Myocyte (in vitro differentiated cells): ENCODE measurements at regions not wholly inside any gene's neighbourhood (a gene's known extent, or its start where the extent isn't known, plus 50 kb on each side); places are given as distances from the start of the nearest gene placed in this dataset.

Experiments used
- DNase-seq: peaks from one replicate; pipeline ENCODE4 v3.0.0-alpha.2; 2012; ENCODE audit warnings: low read depth

DNA sequence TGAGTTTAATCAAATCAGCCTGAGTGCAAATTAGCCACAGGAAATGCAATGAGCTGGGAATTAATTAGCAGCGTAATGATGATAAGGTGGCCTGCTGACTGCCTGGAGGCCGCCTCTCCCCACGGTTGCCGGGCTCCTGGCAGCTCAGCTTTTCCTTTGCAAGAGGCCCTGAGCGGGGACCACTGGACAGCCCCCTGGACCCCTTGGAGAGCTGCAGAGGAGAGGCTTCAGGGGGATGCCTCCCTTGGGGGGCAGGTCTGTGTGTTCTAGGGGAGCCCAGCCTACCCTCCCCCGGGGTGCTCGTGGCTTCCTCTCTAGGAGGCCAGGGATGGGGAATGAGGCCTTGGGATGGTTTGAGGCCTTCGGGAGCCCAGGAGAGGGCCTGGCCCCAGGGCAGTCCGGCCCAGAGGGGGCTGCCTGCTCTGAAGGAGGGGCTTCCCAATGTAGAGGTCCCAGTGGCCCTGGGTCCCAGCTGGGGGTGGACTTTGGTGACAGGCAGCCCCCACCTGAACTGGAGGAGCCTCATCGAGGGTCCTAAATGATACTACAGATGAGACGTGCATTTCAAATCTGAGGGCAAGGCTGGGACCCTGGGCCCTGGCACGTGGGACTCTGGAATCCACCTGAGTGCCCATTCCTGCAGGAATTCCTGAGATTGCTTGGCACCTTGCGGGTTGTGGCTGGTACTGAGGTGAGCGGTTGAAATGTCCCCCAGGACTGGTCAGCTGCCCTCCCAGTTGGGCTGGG lies 66.4 kb upstream of the BHLHE23 start:
- no peak for DNase-seq

DNA sequence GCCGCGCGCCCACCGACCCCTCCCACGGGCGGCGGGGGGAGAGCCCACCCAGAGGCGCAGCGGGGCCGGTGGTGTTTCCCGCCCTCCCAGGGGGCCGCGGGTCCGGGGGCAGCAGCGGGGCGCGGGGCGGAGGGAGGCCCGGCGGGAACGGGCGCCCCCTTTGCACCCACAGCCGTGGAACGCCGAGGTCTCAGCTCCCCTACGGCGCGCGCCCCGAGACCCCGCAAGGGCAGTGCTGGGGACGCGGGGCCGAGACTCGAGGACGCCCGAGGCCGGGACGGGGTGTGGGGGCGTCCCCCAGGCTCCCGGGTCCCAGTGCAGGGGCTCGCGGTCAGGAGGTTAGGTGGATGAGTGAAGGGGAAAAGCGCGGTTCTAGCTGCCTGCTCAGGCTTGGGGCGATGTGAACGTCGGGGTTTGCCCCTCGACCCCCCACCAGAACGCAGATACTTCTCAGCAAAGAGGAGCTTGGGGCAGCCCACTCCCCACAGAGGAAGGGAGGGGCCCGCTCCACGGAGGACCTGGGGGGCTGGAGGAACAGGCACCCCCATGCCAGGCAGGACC lies 65.5 kb upstream of the BHLHE23 start:
- no peak for DNase-seq

DNA sequence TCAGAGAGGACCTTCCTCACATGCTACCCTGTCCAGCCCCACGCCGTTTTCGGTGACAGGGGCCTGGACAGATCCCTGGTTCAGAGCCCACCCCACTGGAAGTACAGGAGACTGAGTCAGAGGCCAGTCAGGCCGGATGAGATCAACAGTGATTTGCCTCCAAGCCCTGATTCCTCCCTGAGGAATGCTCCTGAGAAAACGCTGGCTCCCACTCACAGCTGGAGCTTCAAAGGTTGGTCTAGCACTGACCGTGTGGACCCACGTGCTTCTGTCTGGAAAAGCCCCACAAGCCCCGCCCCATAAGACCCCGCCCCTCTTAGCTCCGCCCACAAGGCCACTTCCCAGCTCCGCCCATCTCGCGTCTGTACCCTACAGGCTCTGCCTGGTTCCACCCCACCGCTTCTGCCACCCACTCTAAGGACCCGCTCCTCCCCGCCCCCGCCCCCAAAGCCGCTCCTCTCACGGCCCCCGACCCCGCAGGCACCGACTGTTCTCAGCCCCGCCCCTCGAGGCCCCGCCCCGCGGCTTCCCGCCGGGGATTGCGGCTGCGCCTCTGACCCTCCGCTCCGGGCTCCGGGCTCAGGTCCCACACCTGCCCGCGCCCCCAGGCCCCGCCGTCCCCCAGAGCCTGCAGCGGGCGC lies 64.9 kb upstream of the BHLHE23 start:
- DNase-seq = no peak

DNA sequence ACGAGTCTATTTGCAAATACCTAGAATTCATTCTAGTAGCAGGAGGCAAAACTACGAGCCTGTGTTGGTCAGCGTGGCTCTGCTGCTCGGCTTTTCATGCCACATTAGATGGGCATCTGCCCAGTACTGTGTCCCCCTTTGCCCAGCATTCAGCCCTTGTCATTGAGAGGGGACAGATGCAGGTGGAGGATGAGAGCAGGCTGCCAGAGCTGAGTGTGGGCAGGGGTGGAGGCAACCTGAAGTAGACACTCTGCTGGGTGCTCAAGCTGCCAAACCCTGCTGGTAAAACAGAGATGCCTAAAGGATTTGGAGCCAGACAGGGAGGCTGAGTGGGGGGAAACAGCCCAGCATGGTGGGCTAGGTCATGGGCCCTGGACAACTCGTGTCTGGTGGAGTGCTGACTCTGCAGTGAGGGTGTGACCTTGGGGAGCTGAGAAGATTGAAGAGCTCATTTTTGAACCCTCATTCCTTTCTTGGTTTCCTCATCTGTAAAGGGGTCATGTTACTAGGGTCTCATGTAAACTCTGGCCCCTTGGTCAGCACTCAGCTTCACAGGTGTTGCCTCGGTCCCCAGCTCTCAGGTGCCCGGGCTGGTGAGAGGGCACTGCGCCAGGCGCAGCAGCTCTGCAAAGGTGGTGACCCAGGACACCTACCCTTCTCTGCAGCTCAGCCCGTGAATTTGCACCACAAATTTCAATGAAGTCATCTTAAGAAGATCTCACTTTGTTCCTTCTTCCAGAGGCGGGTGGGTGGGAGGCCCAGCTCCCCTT lies 64.2 kb upstream of the BHLHE23 start:
- DNase-seq = no peak

DNA sequence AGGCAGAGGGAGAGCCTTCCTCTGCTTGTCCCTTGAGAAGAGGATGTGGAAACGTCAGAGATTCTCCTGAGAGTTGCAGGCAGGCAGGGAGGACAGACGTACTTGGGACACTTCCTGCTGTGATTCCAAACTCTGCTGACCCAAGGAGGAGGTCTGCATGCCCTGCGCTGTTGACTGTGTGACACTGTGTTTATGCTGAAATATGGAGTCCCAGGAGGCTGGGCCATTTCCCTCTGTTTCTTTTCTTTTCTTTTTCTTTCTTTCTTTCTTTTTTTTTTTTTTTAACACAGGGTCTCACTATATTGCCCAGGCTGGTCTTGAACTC lies 63.5 kb upstream of the BHLHE23 start:
- no peak for DNase-seq

GRCh38 chr20:63068711-63069367 lies 62.1 kb upstream of the BHLHE23 start:
- DNase-seq = no peak

- DNase-seq = no peak
Measured at GRCh38 chr20:63067721-63068560, 61.2 kb upstream of the BHLHE23 start.

- DNase-seq = no peak
Measured at GRCh38 chr20:63067266-63067635, 60.5 kb upstream of the BHLHE23 start.

DNA sequence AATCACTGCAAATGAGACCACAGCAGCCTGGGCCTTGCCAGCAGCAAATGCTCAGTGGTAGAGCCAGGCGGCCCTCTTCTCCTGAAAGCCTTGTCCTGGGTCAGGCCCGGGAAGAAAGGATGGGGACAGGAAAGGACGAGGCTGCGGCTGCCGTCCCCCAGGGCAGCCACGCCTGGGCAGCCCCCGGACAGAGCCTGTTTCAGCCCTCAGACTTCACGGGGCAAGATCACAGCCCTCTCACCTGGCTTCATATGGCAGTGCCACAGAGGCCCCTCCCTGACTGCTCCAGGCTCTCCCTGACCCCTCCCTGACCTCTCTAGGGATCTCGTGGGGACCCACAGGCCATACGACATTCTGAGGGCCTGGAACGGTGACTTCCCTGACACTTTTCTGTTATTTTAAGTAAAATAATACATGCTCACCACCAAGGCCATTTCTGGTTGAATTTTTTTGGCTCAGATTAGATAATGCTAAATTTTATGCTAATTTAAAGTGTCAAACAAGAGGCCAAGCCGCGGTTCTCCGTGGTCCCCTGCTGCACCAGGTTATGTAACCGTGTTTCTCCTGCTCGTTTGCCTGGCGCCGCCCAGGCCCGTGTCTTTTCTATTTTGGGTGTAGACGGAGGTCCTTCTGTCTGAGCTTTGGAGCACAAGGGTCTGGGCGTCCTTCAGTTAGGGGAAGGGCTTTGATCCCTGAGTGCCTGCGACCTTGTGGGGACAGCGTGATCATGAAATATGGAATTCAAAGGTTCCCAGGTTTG lies 59.9 kb upstream of the BHLHE23 start:
- no peak for DNase-seq

GRCh38 chr20:63065911-63066310 lies 59.1 kb upstream of the BHLHE23 start:
- no peak for DNase-seq

DNA sequence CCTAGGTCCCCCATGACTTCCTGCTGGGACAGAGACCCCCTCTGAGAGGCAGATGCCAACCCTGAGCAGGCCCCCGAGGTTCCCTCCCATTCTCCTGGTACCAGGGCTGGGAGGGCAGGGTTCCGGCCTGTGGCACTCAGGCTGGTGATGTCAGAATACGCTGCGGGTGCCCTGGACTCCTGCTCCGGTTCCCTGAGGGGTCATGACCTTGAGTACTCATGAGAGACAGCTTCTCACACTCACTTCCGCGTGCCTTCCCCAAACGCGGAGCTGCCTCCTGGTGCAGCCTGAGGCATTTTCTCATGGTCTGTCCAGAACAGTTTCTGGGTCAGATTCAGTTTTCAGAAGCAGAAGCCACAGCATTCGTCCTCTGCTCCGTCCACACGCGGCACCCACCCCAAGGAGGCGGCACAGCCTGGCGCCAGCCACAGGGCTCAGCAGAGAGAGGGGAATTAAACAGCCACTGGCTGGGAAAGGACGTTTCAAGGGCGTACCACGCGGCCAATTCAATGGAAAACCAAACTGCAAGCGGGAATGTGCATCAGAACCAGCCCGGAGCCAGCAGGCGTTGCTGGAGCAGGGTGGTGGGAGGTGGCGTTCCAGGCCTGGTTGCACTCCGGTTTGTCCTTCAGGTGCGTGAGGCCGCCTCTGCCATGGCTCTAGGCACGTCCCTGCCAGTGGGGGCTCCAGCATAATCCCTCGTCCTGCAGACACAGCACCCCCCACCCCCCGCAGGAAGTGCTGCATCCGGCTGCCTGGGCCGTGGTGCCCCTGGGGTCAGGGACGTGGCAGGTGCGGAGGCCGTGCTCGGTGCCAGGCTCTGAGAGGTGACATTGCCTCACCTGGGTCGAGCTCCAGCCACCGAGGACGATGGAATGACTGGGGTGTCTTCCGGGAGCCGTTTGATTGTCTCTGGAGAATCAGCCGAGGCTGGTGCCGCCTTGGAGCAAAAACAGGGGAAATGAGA lies 58.3 kb upstream of the BHLHE23 start:
- no peak for DNase-seq

GRCh38 chr20:63064310-63064709 lies 57.5 kb upstream of the BHLHE23 start:
- DNase-seq = no peak

- no peak for DNase-seq
Measured at GRCh38 chr20:63062188-63063140, 55.7 kb upstream of the BHLHE23 start.

- no peak for DNase-seq
Measured at GRCh38 chr20:63061771-63062100, 55.0 kb upstream of the BHLHE23 start.

- DNase-seq = no peak
Measured at GRCh38 chr20:63061051-63061770, 54.4 kb upstream of the BHLHE23 start.

- DNase-seq = peak; percentile 91
Measured at GRCh38 chr20:63060057-63060991, 53.6 kb upstream of the BHLHE23 start.
